Mesothelial cell of epicardium (in vitro differentiated cells): ENCODE measurements at regions not wholly inside any gene's neighbourhood (a gene's known extent, or its start where the extent isn't known, plus 50 kb on each side); places are given as distances from the start of the nearest gene placed in this dataset.

Source experiments
- DNase-seq, 2 experiments: peaks; one replicate each; pipeline ENCODE4 v3.0.0; 2021; ENCODE audit warnings: low spot score in 2 of 2; ENCODE audit not compliant: unreplicated experiment in 2 of 2
- H3K27ac Mint-ChIP-seq: 2 replicates; pipeline ENCODE4 v1.8.0; 2021; ENCODE audit warnings: mixed read lengths
- H3K27me3 Mint-ChIP-seq: 2 replicates; pipeline ENCODE4 v1.8.0; 2021; ENCODE audit warnings: low read depth, mixed read lengths
- H3K36me3 Mint-ChIP-seq: 2 replicates; pipeline ENCODE4 v1.8.0; 2021; ENCODE audit warnings: mixed read lengths
- H3K4me1 Mint-ChIP-seq: 2 replicates; pipeline ENCODE4 v1.8.0; 2021; ENCODE audit warnings: mixed read lengths
- H3K4me3 Mint-ChIP-seq: 2 replicates; pipeline ENCODE4 v1.8.0; 2021; ENCODE audit warnings: mild to moderate bottlenecking, moderate library complexity, mixed read lengths
- H3K9me3 Mint-ChIP-seq: 2 replicates; pipeline ENCODE4 v1.8.0; 2021; ENCODE audit warnings: mixed read lengths
- TF ChIP-seq, protein P1 (sequence below): fragments of 200-600 bp; sonication (generic); IDR thresholded peaks from one replicate; pipeline ENCODE4 v1.5.0; 2021; ENCODE audit warnings: antibody characterized with exemption; ENCODE audit not compliant: unreplicated experiment

DNA sequence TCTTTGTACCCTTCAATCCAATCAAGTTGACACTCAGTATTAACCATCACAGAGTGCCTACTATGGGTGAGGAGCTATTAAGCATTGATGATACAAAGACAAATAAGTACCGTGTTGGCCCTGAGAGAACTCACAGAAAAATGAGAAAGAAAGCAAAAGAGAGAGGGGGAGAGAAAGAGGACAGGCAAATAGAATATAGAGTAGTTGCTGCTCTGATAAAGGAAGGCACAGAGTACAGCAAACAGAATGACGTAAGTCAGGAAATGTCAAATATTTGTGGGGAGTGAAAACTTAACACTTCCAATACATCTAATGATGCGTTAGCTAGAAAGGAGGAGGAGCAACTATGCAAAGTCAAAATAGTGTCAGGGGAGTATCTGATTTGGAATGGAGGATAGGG, 320.6 kb upstream of the KCNH8 start:
- TF ChIP-seq, protein P1, sequence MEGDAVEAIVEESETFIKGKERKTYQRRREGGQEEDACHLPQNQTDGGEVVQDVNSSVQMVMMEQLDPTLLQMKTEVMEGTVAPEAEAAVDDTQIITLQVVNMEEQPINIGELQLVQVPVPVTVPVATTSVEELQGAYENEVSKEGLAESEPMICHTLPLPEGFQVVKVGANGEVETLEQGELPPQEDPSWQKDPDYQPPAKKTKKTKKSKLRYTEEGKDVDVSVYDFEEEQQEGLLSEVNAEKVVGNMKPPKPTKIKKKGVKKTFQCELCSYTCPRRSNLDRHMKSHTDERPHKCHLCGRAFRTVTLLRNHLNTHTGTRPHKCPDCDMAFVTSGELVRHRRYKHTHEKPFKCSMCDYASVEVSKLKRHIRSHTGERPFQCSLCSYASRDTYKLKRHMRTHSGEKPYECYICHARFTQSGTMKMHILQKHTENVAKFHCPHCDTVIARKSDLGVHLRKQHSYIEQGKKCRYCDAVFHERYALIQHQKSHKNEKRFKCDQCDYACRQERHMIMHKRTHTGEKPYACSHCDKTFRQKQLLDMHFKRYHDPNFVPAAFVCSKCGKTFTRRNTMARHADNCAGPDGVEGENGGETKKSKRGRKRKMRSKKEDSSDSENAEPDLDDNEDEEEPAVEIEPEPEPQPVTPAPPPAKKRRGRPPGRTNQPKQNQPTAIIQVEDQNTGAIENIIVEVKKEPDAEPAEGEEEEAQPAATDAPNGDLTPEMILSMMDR = no peak
- Mint-ChIP-seq H3K9me3 (peaks cover 11% of the 10 kb centered on the region), H3K4me1 (no peaks in the 10 kb centered on the region)

DNA sequence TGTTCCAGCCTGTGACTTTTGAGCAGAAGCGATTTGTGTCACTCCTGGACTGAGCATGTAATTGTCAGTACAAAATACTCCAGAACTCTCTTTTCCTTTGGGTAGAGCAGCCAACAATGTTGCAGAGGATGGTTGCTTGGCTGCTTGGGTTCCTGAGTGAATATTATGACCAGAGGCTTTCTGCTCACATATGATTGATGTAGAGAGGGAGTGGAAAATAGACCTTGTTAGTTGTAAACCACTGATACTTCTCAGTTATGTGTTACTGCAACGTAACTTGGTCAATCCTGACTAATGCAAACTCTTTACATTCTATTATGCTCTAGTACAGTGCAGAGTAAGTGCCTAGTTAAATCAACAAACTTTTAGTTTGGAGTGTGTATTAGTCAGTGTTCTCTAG, 322.6 kb upstream of the KCNH8 start:
- H3K4me1 Mint-ChIP-seq = no peaks in the 10 kb centered on the region
- no peaks in the 10 kb centered on the region for H3K27me3 Mint-ChIP-seq
- DNase-seq = no peak
- TF ChIP-seq, protein P1 = no peak
- peaks cover 19% of the 10 kb centered on the region for H3K9me3 Mint-ChIP-seq
- no peak overlapping the region for H3K27ac Mint-ChIP-seq
- H3K36me3 Mint-ChIP-seq = no peaks in the 10 kb centered on the region
- H3K4me3 Mint-ChIP-seq = no peak overlapping the region

More for the DNA sequence above, 320.6 kb upstream of the KCNH8 start:
- no peak overlapping the region for H3K4me3 Mint-ChIP-seq
- no peaks in the 10 kb centered on the region for H3K36me3 Mint-ChIP-seq
- no peak for DNase-seq
- H3K27ac Mint-ChIP-seq = no peak overlapping the region
- H3K27me3 Mint-ChIP-seq = no peaks in the 10 kb centered on the region

DNA sequence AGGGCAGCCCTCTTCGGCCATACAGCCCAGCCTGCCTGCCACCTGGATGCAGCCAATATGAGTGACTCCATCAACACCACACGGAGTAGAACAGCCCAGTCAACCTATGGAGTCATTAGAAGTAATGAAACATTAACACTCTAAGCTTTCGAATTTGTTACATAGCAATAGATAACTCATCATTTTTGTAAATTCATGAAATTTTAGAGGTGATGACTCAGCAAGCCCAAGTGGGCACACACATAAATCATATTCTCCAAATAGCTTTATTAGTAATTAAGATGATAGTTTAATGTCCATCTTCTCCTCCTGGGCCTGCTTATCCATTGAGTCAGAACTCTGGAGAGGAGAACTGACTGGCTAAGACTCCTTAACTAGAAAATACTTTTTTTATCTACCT, 335.0 kb upstream of the KCNH8 start:
- peaks cover 8% of the 10 kb centered on the region for H3K9me3 Mint-ChIP-seq
- no peak overlapping the region for H3K4me3 Mint-ChIP-seq
- no peaks in the 10 kb centered on the region for H3K4me1 Mint-ChIP-seq
- TF ChIP-seq, protein P1 = no peak
- no peak for DNase-seq
- H3K27me3 Mint-ChIP-seq = no peaks in the 10 kb centered on the region
- H3K36me3 Mint-ChIP-seq = no peaks in the 10 kb centered on the region
- no peak overlapping the region for H3K27ac Mint-ChIP-seq

DNA sequence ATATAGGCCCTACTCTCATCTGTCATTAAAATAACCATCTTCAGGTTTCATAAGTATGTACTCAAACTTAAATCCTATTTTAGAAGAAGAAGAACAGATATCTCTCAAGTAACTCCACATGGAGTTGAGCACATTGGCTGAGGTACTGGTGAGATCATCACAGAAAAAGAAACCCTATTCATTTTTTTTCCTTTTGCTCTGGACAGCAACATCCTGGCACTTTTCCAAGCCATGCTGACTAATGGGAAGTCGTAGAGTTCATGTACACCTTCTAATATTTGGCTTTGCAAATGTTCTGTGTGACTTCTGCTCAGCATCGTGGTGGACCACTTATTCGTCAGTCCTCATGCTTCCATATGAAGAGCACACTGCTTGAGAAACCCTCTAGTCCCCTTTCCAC, 336.0 kb upstream of the KCNH8 start:
- H3K4me1 Mint-ChIP-seq = no peaks in the 10 kb centered on the region
- TF ChIP-seq, protein P1 = no peak
- H3K36me3 Mint-ChIP-seq = no peaks in the 10 kb centered on the region
- DNase-seq = no peak
- H3K27ac Mint-ChIP-seq = no peak overlapping the region
- H3K27me3 Mint-ChIP-seq = no peaks in the 10 kb centered on the region
- no peak overlapping the region for H3K4me3 Mint-ChIP-seq
- peaks cover 3% of the 10 kb centered on the region for H3K9me3 Mint-ChIP-seq

DNA sequence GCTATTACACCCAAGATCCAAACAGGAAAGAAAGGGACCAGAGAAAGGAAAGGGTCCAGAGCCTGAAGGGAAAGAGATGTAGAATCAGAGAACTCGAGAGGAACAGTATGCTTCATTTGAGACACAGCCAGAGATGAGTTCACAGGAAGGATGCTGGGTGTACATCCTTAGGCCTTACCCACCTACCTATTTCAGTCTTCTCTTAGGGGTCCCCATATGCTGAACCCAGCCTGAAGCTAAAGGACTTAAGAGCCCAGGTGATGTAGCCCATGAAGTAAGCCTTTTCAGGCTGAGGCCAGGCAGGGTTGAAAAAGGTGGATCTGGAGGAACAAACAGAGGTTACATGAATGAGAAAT, 338.0 kb upstream of the KCNH8 start:
- Mint-ChIP-seq H3K4me3 (no peak overlapping the region), H3K9me3 (peaks cover 2% of the 10 kb centered on the region), H3K4me1 (no peaks in the 10 kb centered on the region), H3K27ac (no peak overlapping the region), H3K36me3 (no peaks in the 10 kb centered on the region), H3K27me3 (no peaks in the 10 kb centered on the region)
- TF ChIP-seq, protein P1 = no peak
- no peak for DNase-seq

DNA sequence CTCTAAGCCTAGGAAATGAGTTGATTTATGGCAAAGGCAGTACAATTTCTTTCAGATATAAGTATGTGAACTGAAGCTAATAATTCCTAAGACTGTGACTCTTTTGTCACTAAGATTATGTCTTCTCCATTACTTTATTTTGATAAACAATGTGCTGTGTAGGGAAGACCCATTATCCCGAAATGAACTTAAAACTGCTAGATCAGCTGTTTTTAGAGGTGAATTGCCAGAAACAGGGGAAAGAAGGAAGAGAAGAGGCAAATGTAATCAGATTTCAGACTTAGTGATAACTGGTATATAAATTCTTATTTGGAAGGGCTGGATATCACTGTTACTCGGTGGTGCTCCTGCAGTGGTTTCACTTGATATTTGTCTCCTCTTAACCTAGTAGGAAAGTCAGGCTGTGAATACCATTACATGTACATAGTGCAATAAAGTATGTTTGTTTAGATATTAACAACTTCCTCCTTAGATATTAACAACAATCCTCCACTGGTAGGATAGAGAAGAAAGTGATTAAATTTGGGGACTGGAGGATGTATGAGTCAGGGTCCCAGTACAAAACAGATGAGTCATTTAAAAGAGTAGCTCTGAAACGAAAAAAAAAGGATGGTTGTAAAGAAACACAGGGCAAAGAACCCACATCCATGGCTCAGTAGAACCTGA, 338.5 kb upstream of the KCNH8 start:
- Mint-ChIP-seq H3K27me3 (no peaks in the 10 kb centered on the region), H3K4me1 (no peaks in the 10 kb centered on the region), H3K36me3 (no peaks in the 10 kb centered on the region), H3K9me3 (peaks cover 3% of the 10 kb centered on the region), H3K27ac (no peak overlapping the region), H3K4me3 (no peak overlapping the region)
- no peak for DNase-seq
- TF ChIP-seq, protein P1 = no peak
